ENCODE measurements at regions not wholly inside any gene's neighbourhood (a gene's known extent, or its start where the extent isn't known, plus 50 kb on each side); places are given as distances from the start of the nearest gene placed in this dataset.
"Not testable (repeated sequence)": the region's sequence is repeated elsewhere in the genome, so short reads cannot be mapped to it uniquely, and the experiment has no call there.

- H3K4me1 Mint-ChIP-seq, result no peaks in the 10 kb centered on the region
- H3K9me3 Mint-ChIP-seq, result no peaks in the 10 kb centered on the region
- H3K27me3 Mint-ChIP-seq, result no peaks in the 10 kb centered on the region
- no peak overlapping the region for H3K4me3 Mint-ChIP-seq
- ATAC-seq (replicated peaks), result no peak
- no peaks in the 10 kb centered on the region for H3K36me3 Mint-ChIP-seq (ENCODE audit: low read depth)
- H3K27ac Mint-ChIP-seq, result no peak overlapping the region
Measured at GRCh38 chr5:57736716-57737115, 254.1 kb upstream of the ACTBL2 start.

DNA sequence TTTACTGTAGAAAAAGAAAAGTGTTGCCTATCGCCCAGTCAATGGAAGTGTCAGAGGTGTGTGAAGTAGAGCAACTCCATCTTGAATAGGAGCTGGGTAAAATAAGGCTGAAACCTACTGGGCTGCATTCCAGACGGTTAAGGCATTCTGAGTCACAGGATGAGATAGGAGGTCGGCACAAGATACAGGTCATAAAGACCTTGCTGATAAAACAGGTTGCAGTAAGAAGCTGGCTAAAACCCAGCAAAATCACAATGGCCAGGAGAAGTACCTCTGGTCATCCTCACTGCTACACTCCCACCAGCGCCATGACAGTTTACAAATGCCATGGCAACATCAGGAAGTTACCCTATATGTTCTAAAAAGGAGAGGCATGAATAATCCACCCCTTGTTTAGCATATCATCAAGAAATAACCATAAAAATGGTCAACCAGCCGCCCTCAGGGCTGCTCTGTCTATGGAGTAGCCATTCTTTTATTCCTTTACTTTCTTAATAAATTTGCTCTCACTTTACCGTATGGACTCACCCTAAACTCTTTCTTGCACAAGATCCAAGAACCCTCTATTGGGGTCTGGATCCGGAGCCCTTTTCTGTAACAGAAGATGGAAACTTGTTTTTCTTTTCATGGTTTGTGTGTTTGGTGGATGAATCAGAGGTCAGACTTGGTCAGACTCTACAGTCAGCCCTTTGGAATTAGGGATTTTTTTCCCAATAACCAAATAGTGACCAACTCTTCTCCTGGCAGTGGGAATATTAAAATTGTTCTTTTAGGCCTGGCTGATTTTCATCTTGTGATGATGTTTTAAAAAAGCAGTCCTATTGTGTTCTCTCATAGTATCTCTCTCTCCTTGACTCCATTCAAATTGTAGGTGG, 252.9 kb upstream of the ACTBL2 start:
- not testable (repeated sequence) for H3K27ac Mint-ChIP-seq; H3K9me3 Mint-ChIP-seq; ATAC-seq (replicated peaks); H3K27me3 Mint-ChIP-seq; H3K4me1 Mint-ChIP-seq; H3K36me3 Mint-ChIP-seq (ENCODE audit: low read depth); H3K4me3 Mint-ChIP-seq

DNA sequence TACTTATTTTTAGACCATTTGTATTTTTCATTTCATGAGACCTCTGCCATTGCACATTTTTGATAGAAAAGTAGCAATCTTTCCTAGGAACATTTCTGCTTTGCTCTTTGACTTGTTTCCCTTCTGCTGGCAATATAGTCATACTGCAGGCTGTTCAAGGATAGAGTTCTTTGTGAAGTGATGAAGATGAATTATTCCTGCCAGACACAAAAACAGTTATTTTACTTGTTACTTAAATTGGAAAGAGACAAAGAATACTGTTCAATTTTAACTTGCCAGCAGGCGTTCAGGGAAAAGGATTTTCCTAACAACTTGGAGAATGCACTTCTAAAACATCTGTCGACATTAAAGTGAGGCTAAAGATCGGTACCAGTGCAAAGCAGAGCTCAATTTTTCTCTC, 251.7 kb upstream of the ACTBL2 start:
- Mint-ChIP-seq H3K36me3 (ENCODE audit: low read depth) (no peaks in the 10 kb centered on the region), H3K27me3 (peaks cover 6% of the 10 kb centered on the region), H3K4me3 (no peak overlapping the region), H3K27ac (no peak overlapping the region), H3K9me3 (no peaks in the 10 kb centered on the region), H3K4me1 (no peaks in the 10 kb centered on the region)
- no peak for ATAC-seq (replicated peaks)

DNA sequence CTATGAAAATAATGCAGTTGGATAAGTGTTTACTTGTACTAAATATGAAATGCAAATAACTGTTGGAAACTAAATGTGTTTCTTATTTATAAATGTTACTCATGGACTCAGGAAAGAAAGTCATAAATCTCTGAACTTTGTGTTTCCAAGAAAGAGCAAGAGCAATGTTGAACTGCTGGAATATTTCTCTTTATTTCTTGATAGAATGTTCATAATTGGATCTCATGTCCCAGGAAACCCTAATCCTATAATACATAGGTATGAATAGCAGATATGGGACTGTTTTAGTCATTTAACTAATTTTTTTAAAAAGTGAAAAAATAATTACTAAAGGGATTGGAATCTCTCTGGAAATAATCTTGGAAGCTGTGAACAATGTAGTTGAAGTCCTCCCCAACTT, 245.0 kb upstream of the ACTBL2 start:
- H3K9me3 Mint-ChIP-seq, result no peaks in the 10 kb centered on the region
- no peak for ATAC-seq (replicated peaks)
- H3K4me3 Mint-ChIP-seq, result no peak overlapping the region
- H3K27me3 Mint-ChIP-seq, result peaks cover 12% of the 10 kb centered on the region
- H3K4me1 Mint-ChIP-seq, result no peaks in the 10 kb centered on the region
- no peaks in the 10 kb centered on the region for H3K36me3 Mint-ChIP-seq (ENCODE audit: low read depth)
- H3K27ac Mint-ChIP-seq, result no peak overlapping the region

- H3K27ac Mint-ChIP-seq, result no peak overlapping the region
- no peaks in the 10 kb centered on the region for H3K9me3 Mint-ChIP-seq
- H3K27me3 Mint-ChIP-seq, result peaks cover 14% of the 10 kb centered on the region
- no peaks in the 10 kb centered on the region for H3K4me1 Mint-ChIP-seq
- H3K36me3 Mint-ChIP-seq (ENCODE audit: low read depth), result no peaks in the 10 kb centered on the region
- ATAC-seq (replicated peaks), result no peak
- no peak overlapping the region for H3K4me3 Mint-ChIP-seq
Measured at GRCh38 chr5:57725658-57726504, 243.3 kb upstream of the ACTBL2 start.

- Mint-ChIP-seq H3K4me3 (no peak overlapping the region), H3K9me3 (no peaks in the 10 kb centered on the region)
- no peak for ATAC-seq (replicated peaks)
Measured at GRCh38 chr5:57724836-57725235, 242.2 kb upstream of the ACTBL2 start.

GRCh38 chr5:57721226-57721625, 238.6 kb upstream of the ACTBL2 start:
- Mint-ChIP-seq H3K27me3 (peaks cover 19% of the 10 kb centered on the region), H3K4me3 (no peak overlapping the region), H3K9me3 (no peaks in the 10 kb centered on the region), H3K36me3 (ENCODE audit: low read depth) (no peaks in the 10 kb centered on the region), H3K27ac (no peak overlapping the region), H3K4me1 (no peaks in the 10 kb centered on the region)
- no peak for ATAC-seq (replicated peaks)

More at GRCh38 chr5:57724836-57725235, 242.2 kb upstream of the ACTBL2 start:
- H3K4me1 Mint-ChIP-seq, result no peaks in the 10 kb centered on the region
- no peaks in the 10 kb centered on the region for H3K36me3 Mint-ChIP-seq (ENCODE audit: low read depth)
- no peak overlapping the region for H3K27ac Mint-ChIP-seq
- H3K27me3 Mint-ChIP-seq, result peaks cover 16% of the 10 kb centered on the region

- H3K9me3 Mint-ChIP-seq, result no peaks in the 10 kb centered on the region
- H3K27me3 Mint-ChIP-seq, result peaks cover 23% of the 10 kb centered on the region
- ATAC-seq (replicated peaks), result no peak
- H3K36me3 Mint-ChIP-seq (ENCODE audit: low read depth), result no peaks in the 10 kb centered on the region
- H3K4me1 Mint-ChIP-seq, result no peaks in the 10 kb centered on the region
- no peak overlapping the region for H3K27ac Mint-ChIP-seq
- no peak overlapping the region for H3K4me3 Mint-ChIP-seq
Measured at GRCh38 chr5:57720656-57721055, 238.0 kb upstream of the ACTBL2 start.

DNA sequence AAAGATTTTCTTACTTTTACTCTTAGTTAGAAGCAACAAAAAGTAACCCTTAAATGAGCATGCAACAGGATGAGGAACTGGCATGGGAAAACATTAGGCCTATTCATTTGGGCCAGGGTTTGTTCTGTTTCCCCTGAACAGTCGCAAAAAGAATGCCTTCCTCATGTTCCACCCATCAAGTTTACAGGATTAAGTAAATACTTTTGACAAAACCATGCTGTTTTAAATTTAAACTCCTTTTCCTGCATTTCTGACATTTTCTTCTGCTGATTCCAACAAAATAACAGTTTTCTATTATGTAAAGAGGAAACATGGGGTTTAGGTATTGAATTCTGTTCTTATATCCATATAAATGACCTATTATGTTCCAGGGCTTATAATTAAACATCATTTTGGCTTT, 236.6 kb upstream of the ACTBL2 start:
- no peak for ATAC-seq (replicated peaks)
- no peaks in the 10 kb centered on the region for H3K9me3 Mint-ChIP-seq
- H3K36me3 Mint-ChIP-seq (ENCODE audit: low read depth), result no peaks in the 10 kb centered on the region
- peaks cover 23% of the 10 kb centered on the region for H3K27me3 Mint-ChIP-seq
- H3K27ac Mint-ChIP-seq, result no peak overlapping the region
- H3K4me1 Mint-ChIP-seq, result no peaks in the 10 kb centered on the region
- no peak overlapping the region for H3K4me3 Mint-ChIP-seq

GRCh38 chr5:57718155-57718554, 235.5 kb upstream of the ACTBL2 start:
- no peak for ATAC-seq (replicated peaks)
- H3K36me3 Mint-ChIP-seq (ENCODE audit: low read depth), result no peaks in the 10 kb centered on the region
- no peak overlapping the region for H3K4me3 Mint-ChIP-seq
- H3K4me1 Mint-ChIP-seq, result no peaks in the 10 kb centered on the region
- H3K27ac Mint-ChIP-seq, result no peak overlapping the region
- peaks cover 21% of the 10 kb centered on the region for H3K27me3 Mint-ChIP-seq
- no peaks in the 10 kb centered on the region for H3K9me3 Mint-ChIP-seq

- ATAC-seq (replicated peaks), result no peak
- Mint-ChIP-seq H3K27ac (no peak overlapping the region), H3K9me3 (no peaks in the 10 kb centered on the region), H3K36me3 (ENCODE audit: low read depth) (no peaks in the 10 kb centered on the region), H3K27me3 (peaks cover 20% of the 10 kb centered on the region), H3K4me1 (no peaks in the 10 kb centered on the region), H3K4me3 (no peak overlapping the region)
Measured at GRCh38 chr5:57717555-57717954, 234.9 kb upstream of the ACTBL2 start.

GRCh38 chr5:57716661-57717060, 234.1 kb upstream of the ACTBL2 start:
- ATAC-seq (replicated peaks), result no peak
- no peaks in the 10 kb centered on the region for H3K9me3 Mint-ChIP-seq
- no peak overlapping the region for H3K4me3 Mint-ChIP-seq
- H3K4me1 Mint-ChIP-seq, result no peaks in the 10 kb centered on the region
- H3K36me3 Mint-ChIP-seq (ENCODE audit: low read depth), result no peaks in the 10 kb centered on the region
- peaks cover 16% of the 10 kb centered on the region for H3K27me3 Mint-ChIP-seq
- no peak overlapping the region for H3K27ac Mint-ChIP-seq

- no peak for ATAC-seq (replicated peaks)
- H3K36me3 Mint-ChIP-seq (ENCODE audit: low read depth), result no peaks in the 10 kb centered on the region
- H3K27ac Mint-ChIP-seq, result no peak overlapping the region
- H3K4me3 Mint-ChIP-seq, result no peak overlapping the region
- no peaks in the 10 kb centered on the region for H3K9me3 Mint-ChIP-seq
- H3K27me3 Mint-ChIP-seq, result peaks cover 15% of the 10 kb centered on the region
- H3K4me1 Mint-ChIP-seq, result no peaks in the 10 kb centered on the region
Measured at GRCh38 chr5:57715296-57715695, 232.7 kb upstream of the ACTBL2 start.

- H3K4me1 Mint-ChIP-seq; H3K9me3 Mint-ChIP-seq; H3K4me3 Mint-ChIP-seq; ATAC-seq (replicated peaks); H3K27ac Mint-ChIP-seq; H3K36me3 Mint-ChIP-seq (ENCODE audit: low read depth): not testable (repeated sequence)
- H3K27me3 Mint-ChIP-seq, result peaks cover 15% of the 10 kb centered on the region
Measured at GRCh38 chr5:57713535-57713934, 230.9 kb upstream of the ACTBL2 start.

- no peak overlapping the region for H3K27ac Mint-ChIP-seq
- no peak for ATAC-seq (replicated peaks)
- H3K36me3 Mint-ChIP-seq (ENCODE audit: low read depth), result no peaks in the 10 kb centered on the region
- no peaks in the 10 kb centered on the region for H3K4me1 Mint-ChIP-seq
- H3K27me3 Mint-ChIP-seq, result peaks cover 8% of the 10 kb centered on the region
- H3K4me3 Mint-ChIP-seq, result no peak overlapping the region
- H3K9me3 Mint-ChIP-seq, result peaks cover 4% of the 10 kb centered on the region
Measured at GRCh38 chr5:57711946-57712345, 229.3 kb upstream of the ACTBL2 start.
